ENCODE measurements at regions not wholly inside any gene's neighbourhood (a gene's known extent, or its start where the extent isn't known, plus 50 kb on each side); places are given as distances from the start of the nearest gene placed in this dataset.

- Histone ChIP-seq H3K9me3 (no peaks in the 10 kb centered on the region), H3K27me3 (no peaks in the 10 kb centered on the region), H3K36me3 (no peaks in the 10 kb centered on the region), H3K4me1 (no peaks in the 10 kb centered on the region), H3K27ac (no peak overlapping the region), H3K4me3 (no peak overlapping the region)
- intact Hi-C loops (cut with DNase I) = no loop called here
- 61% methylated on average over 3 of the region's 3 CpGs for WGBS (ENCODE audit: insufficient coverage, low coverage, low lambda C conversion rate, missing lambda C conversion rate)
- no peak for TF ChIP-seq POLR2A (IDR thresholded peaks at IDR 0.05)
- no peak for TF ChIP-seq CTCF (IDR thresholded peaks at IDR 0.05)
- ATAC-seq = no peak
- DNase-seq = no peak
Measured at GRCh38 chr1:57966751-57967406, 543.0 kb upstream of the DAB1 start.

- no peak for DNase-seq
- no peak for ATAC-seq
- TF ChIP-seq POLR2A (IDR thresholded peaks at IDR 0.05) = no peak
- no peak for TF ChIP-seq CTCF (IDR thresholded peaks at IDR 0.05)
- no peak overlapping the region for H3K4me3 ChIP-seq
- H3K27me3 ChIP-seq = no peaks in the 10 kb centered on the region
- intact Hi-C loops (cut with DNase I) = no loop called here
- no peaks in the 10 kb centered on the region for H3K36me3 ChIP-seq
- H3K27ac ChIP-seq = no peak overlapping the region
- WGBS (ENCODE audit: insufficient coverage, low coverage, low lambda C conversion rate, missing lambda C conversion rate) = 54% methylated on average over 5 of the region's 5 CpGs
- no peaks in the 10 kb centered on the region for H3K4me1 ChIP-seq
- no peaks in the 10 kb centered on the region for H3K9me3 ChIP-seq
Measured at GRCh38 chr1:57966340-57966739, 542.5 kb upstream of the DAB1 start.

- H3K4me1 ChIP-seq = no peaks in the 10 kb centered on the region
- intact Hi-C loops (cut with DNase I) = no loop called here
- TF ChIP-seq CTCF (IDR thresholded peaks at IDR 0.05) (no peak), POLR2A (IDR thresholded peaks at IDR 0.05) (no peak)
- H3K36me3 ChIP-seq = no peaks in the 10 kb centered on the region
- H3K4me3 ChIP-seq = no peak overlapping the region
- H3K27ac ChIP-seq = no peak overlapping the region
- H3K9me3 ChIP-seq = no peaks in the 10 kb centered on the region
- DNase-seq (no peak), ATAC-seq (no peak)
- WGBS (ENCODE audit: insufficient coverage, low coverage, low lambda C conversion rate, missing lambda C conversion rate) = 83% methylated on average over 6 of the region's 6 CpGs
- no peaks in the 10 kb centered on the region for H3K27me3 ChIP-seq
Measured at GRCh38 chr1:57963581-57963980, 539.7 kb upstream of the DAB1 start.

GRCh38 chr1:57959531-57960241 lies 535.8 kb upstream of the DAB1 start:
- no peak overlapping the region for H3K4me3 ChIP-seq
- ATAC-seq (no peak), DNase-seq (no peak)
- TF ChIP-seq CTCF (IDR thresholded peaks at IDR 0.05) = no peak
- TF ChIP-seq POLR2A (IDR thresholded peaks at IDR 0.05) = no peak
- WGBS (ENCODE audit: insufficient coverage, low coverage, low lambda C conversion rate, missing lambda C conversion rate) = 58% methylated on average over 8 of the region's 8 CpGs
- no peaks in the 10 kb centered on the region for H3K4me1 ChIP-seq
- H3K27ac ChIP-seq = no peak overlapping the region
- no peaks in the 10 kb centered on the region for H3K36me3 ChIP-seq
- no peaks in the 10 kb centered on the region for H3K27me3 ChIP-seq
- intact Hi-C loops (cut with DNase I) = no loop called here
- H3K9me3 ChIP-seq = no peaks in the 10 kb centered on the region
